EL (cell line): ENCODE measurements at regions not wholly inside any gene's neighbourhood (a gene's known extent, or its start where the extent isn't known, plus 50 kb on each side); places are given as distances from the start of the nearest gene placed in this dataset.
A peak's percentile ranks its signal among the peaks of the same experiment; 100 is the strongest.

Experiments used
- DNase-seq: peaks from one replicate; pipeline ENCODE4 v3.0.0-alpha.2; 2016

GRCh38 chr1:38454236-38454635 is 405.3 kb downstream of the RRAGC start:
- peak; percentile 17 for DNase-seq

- no peak for DNase-seq
These were observed 405.7 kb upstream of the POU3F1 start for GRCh38 chr1:38452246-38452645.

GRCh38 chr1:38451541-38451993 is 405.0 kb upstream of the POU3F1 start:
- DNase-seq, result peak; percentile 30

GRCh38 chr1:38448893-38449292 is 402.3 kb upstream of the POU3F1 start:
- DNase-seq, result no peak

- DNase-seq, result no peak
These were observed 400.3 kb upstream of the POU3F1 start for GRCh38 chr1:38446936-38447335.

- DNase-seq, result no peak
These were observed 398.3 kb upstream of the POU3F1 start for GRCh38 chr1:38444770-38445442.

GRCh38 chr1:38444311-38444710 is 397.7 kb upstream of the POU3F1 start:
- DNase-seq, result peak; percentile 56

- DNase-seq, result no peak
These were observed 393.8 kb upstream of the POU3F1 start for GRCh38 chr1:38440402-38440801.

GRCh38 chr1:38436749-38437148 is 390.2 kb upstream of the POU3F1 start:
- DNase-seq, result no peak

GRCh38 chr1:38436006-38436405 is 389.4 kb upstream of the POU3F1 start:
- DNase-seq, result no peak

GRCh38 chr1:38433084-38433722 is 386.6 kb upstream of the POU3F1 start:
- no peak for DNase-seq

- no peak for DNase-seq
These were observed 385.2 kb upstream of the POU3F1 start for GRCh38 chr1:38431535-38432376.

- DNase-seq, result no peak
These were observed 384.4 kb upstream of the POU3F1 start for GRCh38 chr1:38430949-38431348.

GRCh38 chr1:38424677-38425076 is 378.1 kb upstream of the POU3F1 start:
- no peak for DNase-seq

- no peak for DNase-seq
These were observed 374.1 kb upstream of the POU3F1 start for GRCh38 chr1:38420666-38421065.

GRCh38 chr1:38418195-38419030 is 371.8 kb upstream of the POU3F1 start:
- no peak for DNase-seq

GRCh38 chr1:38403667-38404066 is 357.1 kb upstream of the POU3F1 start:
- DNase-seq, result no peak

GRCh38 chr1:38402230-38402815 is 355.7 kb upstream of the POU3F1 start:
- DNase-seq, result no peak

GRCh38 chr1:38396606-38397005 is 350.0 kb upstream of the POU3F1 start:
- no peak for DNase-seq

GRCh38 chr1:38394303-38394702 is 347.7 kb upstream of the POU3F1 start:
- no peak for DNase-seq

- no peak for DNase-seq
These were observed 346.3 kb upstream of the POU3F1 start for GRCh38 chr1:38392861-38393260.

- DNase-seq, result no peak
These were observed 334.7 kb upstream of the POU3F1 start for GRCh38 chr1:38381256-38381655.
